GM12878 (cell line): ENCODE measurements at regions not wholly inside any gene's neighbourhood (a gene's known extent, or its start where the extent isn't known, plus 50 kb on each side); places are given as distances from the start of the nearest gene placed in this dataset.

Experiments used
- ATAC-seq: fragments of 200-7000 bp; cut with Tn5 transposase; 3 replicates; pipeline ENCODE4 v1.9.1; 2020; ENCODE audit warnings: mild to moderate bottlenecking, moderate library complexity
- BruUV-seq: library from RNA; stranded (reverse); fragments of 400-500 nt; replicated peaks from 2 replicates; lab custom pipeline; 2021; lab: Mats Ljungman, UMichigan
- CTCF ChIA-PET: fragments of 300-600 bp; sonication (Branson Sonifier 250); formaldehyde crosslinking; extraction: SDS; loops from one replicate; lab custom pipeline; 2021; ENCODE audit warnings: inconsistent platforms; lab: Yijun Ruan, JAX
- POLR2A ChIA-PET: fragments of 350-600 bp; formaldehyde crosslinking; extraction: SDS; loops from one replicate; lab custom pipeline; 2021; ENCODE audit warnings: inconsistent platforms; lab: Charles Lee
- RAD21 ChIA-PET: fragments of 300-600 bp; sonication (Branson Sonifier 250); formaldehyde crosslinking; loops from one replicate; lab custom pipeline; 2023; ENCODE audit warnings: antibody characterized with exemption; ENCODE audit not compliant: unreplicated experiment; lab: Charles Lee
- SMC1A ChIA-PET: fragments of 300-600 bp; sonication (Branson Sonifier 250); formaldehyde crosslinking; loops from one replicate; lab custom pipeline; 2023; ENCODE audit not compliant: unreplicated experiment, uncharacterized antibody; lab: Charles Lee
- DNase-seq: peaks from one replicate; pipeline ENCODE4 v3.0.0-alpha.2; 2011; ENCODE audit warnings: low read depth, low spot score
- FAIRE-seq: peaks from 3 replicates; lab custom pipeline; 2011; peaks lifted over from hg19 to GRCh38; lab: Jason Lieb, UNC
- H2AFZ ChIP-seq: 2 replicates; pipeline ENCODE4 v1.6.0; 2011; ENCODE audit warnings: low read depth, low read length, control low read depth; ENCODE audit not compliant: control insufficient read depth
- H3K27ac ChIP-seq: 2 replicates; pipeline ENCODE4 v1.5.1; 2011; ENCODE audit warnings: control low read depth; ENCODE audit not compliant: control insufficient read depth, insufficient read depth
- H3K27me3 ChIP-seq, 2 experiments: replicated peaks in 1 of 2; 2 replicates each; pipeline versions ENCODE4 v1.6.0 to v1.6.1; 2011; ENCODE audit warnings: low read length in 1 of 2; ENCODE audit not compliant: control insufficient read depth in 2 of 2, insufficient read depth in 2 of 2
- H3K36me3 ChIP-seq, 2 experiments: 2 replicates each; pipeline ENCODE4 v1.5.1; 2011; ENCODE audit warnings: low read length in 1 of 2; ENCODE audit not compliant: control insufficient read depth in 2 of 2, insufficient read depth in 2 of 2
- H3K4me1 ChIP-seq: 2 replicates; pipeline ENCODE4 v1.6.1; 2011; ENCODE audit warnings: mild to moderate bottlenecking, low read length, moderate library complexity, mixed read lengths; ENCODE audit not compliant: control insufficient read depth, insufficient read depth
- H3K4me2 ChIP-seq: 2 replicates; pipeline ENCODE4 v1.6.0; 2011; ENCODE audit warnings: control low read depth; ENCODE audit not compliant: control insufficient read depth, insufficient read depth
- H3K4me3 ChIP-seq: fragments of 200-600 bp; sonication (generic); 2 replicates; pipeline ENCODE4 v1.5.1; 2016
- H3K79me2 ChIP-seq: 2 replicates; pipeline ENCODE4 v1.6.0; 2011; ENCODE audit warnings: low read length; ENCODE audit not compliant: control insufficient read depth, insufficient read depth
- H3K9ac ChIP-seq: 2 replicates; pipeline ENCODE4 v1.8.0; 2011; ENCODE audit warnings: low read length, control low read depth, mixed read lengths; ENCODE audit not compliant: control insufficient read depth, insufficient read depth
- H3K9me3 ChIP-seq: replicated peaks from 3 replicates; pipeline ENCODE4 v1.5.1; 2011; ENCODE audit warnings: mild to moderate bottlenecking, low read length; ENCODE audit not compliant: control insufficient read depth, insufficient read depth
- H4K20me1 ChIP-seq: 2 replicates; pipeline ENCODE4 v1.6.0; 2011; ENCODE audit not compliant: control insufficient read depth, insufficient read depth
- BACH1 ChIP-seq: fragments of 450-650 bp; IDR thresholded peaks from 2 replicates; pipeline ENCODE4 v1.6.1; 2017; ENCODE audit warnings: mild to moderate bottlenecking, borderline replicate concordance
- BMI1 ChIP-seq: fragments of 450-650 bp; IDR thresholded peaks from 2 replicates; pipeline ENCODE4 v1.6.1; 2016; ENCODE audit warnings: mild to moderate bottlenecking, moderate library complexity, borderline replicate concordance
- IKZF2 ChIP-seq, 2 experiments: fragments of 450-650 bp; IDR thresholded peaks; 2 replicates each; pipeline ENCODE4 v1.6.1; 2017; ENCODE audit warnings: mild to moderate bottlenecking in 2 of 2, moderate library complexity in 2 of 2
- IRF4 ChIP-seq: IDR thresholded peaks from 2 replicates; pipeline ENCODE4 v1.6.1; 2011; ENCODE audit warnings: low read depth, low read length
- KLF5 ChIP-seq: fragments of 450-650 bp; IDR thresholded peaks from 2 replicates; pipeline ENCODE4 v1.6.1; 2014; ENCODE audit warnings: mild to moderate bottlenecking; ENCODE audit not compliant: partially characterized antibody
- NFYB ChIP-seq: IDR thresholded peaks from 2 replicates; pipeline ENCODE4 v1.6.1; 2011; ENCODE audit warnings: low read depth, mild to moderate bottlenecking, low read length, improper control_type of control experiment, moderate library complexity; ENCODE audit not compliant: insufficient read depth
- NR2C2 ChIP-seq: IDR thresholded peaks from 2 replicates; pipeline ENCODE4 v1.6.1; 2011; ENCODE audit warnings: borderline replicate concordance, low read depth; ENCODE audit not compliant: control insufficient read depth, insufficient read length
- PAX5 ChIP-seq: IDR thresholded peaks from 2 replicates; pipeline ENCODE4 v1.6.1; 2011; ENCODE audit warnings: low read depth, low read length, borderline replicate concordance
- RFX5 ChIP-seq: IDR thresholded peaks from 2 replicates; pipeline ENCODE4 v1.6.1; 2011; ENCODE audit warnings: low read depth, low read length, improper control_type of control experiment
- SMAD1 ChIP-seq: fragments of 450-650 bp; IDR thresholded peaks from 2 replicates; pipeline ENCODE4 v1.6.1; 2018; ENCODE audit warnings: mild to moderate bottlenecking, low read depth; ENCODE audit not compliant: partially characterized antibody
- SP1 ChIP-seq: IDR thresholded peaks from one replicate; pipeline ENCODE4 v1.6.1; 2011; ENCODE audit warnings: low read depth, low read length
- SPI1 ChIP-seq: IDR thresholded peaks from 2 replicates; pipeline ENCODE4 v1.6.1; 2011; ENCODE audit warnings: low read depth, mild to moderate bottlenecking, low read length, moderate library complexity, borderline replicate concordance; ENCODE audit not compliant: insufficient read depth
- WGBS: methylation state at CpG from one replicate; pipeline ENCODE4 v1.1.6; 2016; ENCODE audit warnings: low lambda C conversion rate; ENCODE audit not compliant: insufficient replicate concordance, insufficient coverage; ENCODE audit errors: missing lambda C conversion rate; 5-methylcytosine and 5-hydroxymethylcytosine counted together
- in situ Hi-C: fragments of 300-500 bp; cut with MboI; formaldehyde crosslinking; loops from 9 replicates; pipeline ENCODE4 v1.14.3; 2018; ENCODE audit warnings: mixed read lengths
- intact Hi-C: fragments of 100-400 bp; cut with micrococcal nuclease; formaldehyde crosslinking; loops from one replicate; pipeline ENCODE4 v1.14.2; 2022; ENCODE audit not compliant: unreplicated experiment

DNA sequence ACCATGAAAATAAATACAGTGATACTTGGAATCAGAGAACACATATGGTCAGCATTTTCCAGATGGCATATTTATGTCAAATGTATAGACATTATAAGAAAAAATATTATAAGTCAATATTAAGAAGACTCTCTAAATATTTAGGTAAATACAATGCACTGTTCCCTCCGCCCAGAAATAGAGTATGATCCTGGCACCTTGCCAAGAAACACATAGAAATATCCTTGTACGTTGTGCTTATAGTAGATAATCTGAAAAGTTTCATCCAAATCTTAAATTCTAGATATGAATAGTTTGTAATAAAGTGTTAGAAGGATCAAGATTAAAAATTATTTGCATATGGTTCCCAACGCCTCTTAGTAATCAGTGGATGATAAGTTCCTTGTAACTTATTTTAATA is 645.8 kb upstream of the GJE1 start:
- Histone ChIP-seq H4K20me1 (no peaks in the 10 kb centered on the region), H3K36me3 (no peaks in the 10 kb centered on the region), H3K4me3 (no peak overlapping the region), H3K79me2 (no peaks in the 10 kb centered on the region), H3K27me3 (no peaks in the 10 kb centered on the region), H3K9me3 (peaks cover 1% of the 10 kb centered on the region; the same call in 2 of the 3 replicates), H2AFZ (no peak overlapping the region), H3K27ac (no peak overlapping the region), H3K4me2 (no peak overlapping the region), H3K4me1 (peaks cover 5% of the 10 kb centered on the region), H3K9ac (no peak overlapping the region)
- in situ Hi-C loops (no loop called here), intact Hi-C loops (no loop called here)
- POLR2A ChIA-PET: no interaction called here
- FAIRE-seq (no peak), ATAC-seq (no peak), DNase-seq (no peak)
- RAD21 ChIA-PET: no interaction called here
- 64% methylated on average over 3 of the region's 3 CpGs for WGBS
- CTCF ChIA-PET: no interaction called here
- TF ChIP-seq SMAD1 (peak; percentile 39), BMI1 (no peak)
- SMC1A ChIA-PET: no interaction called here
- BruUV-seq: no TSS peak

DNA sequence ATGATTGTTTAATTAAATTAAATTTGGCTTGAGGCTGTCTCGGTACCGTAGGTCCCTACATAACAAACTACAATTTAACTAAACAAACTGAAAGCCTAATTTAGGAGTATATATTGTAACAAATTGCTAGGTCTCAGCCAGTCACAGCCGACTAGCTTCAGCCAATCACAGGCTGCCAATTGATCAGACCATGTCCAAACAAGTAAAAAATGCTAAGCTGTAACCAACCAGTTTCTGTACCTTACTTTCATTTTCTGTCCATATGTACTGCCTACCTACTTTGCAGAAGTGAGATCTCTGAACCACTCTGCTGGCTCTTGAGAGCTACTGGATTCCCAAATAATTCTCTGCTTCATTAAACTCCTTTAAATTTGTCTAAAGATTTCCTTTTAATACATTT is 648.0 kb upstream of the GJE1 start:
- WGBS: 3% methylated on average over 3 of the region's 3 CpGs
- Histone ChIP-seq H3K9ac (no peak overlapping the region), H4K20me1 (no peaks in the 10 kb centered on the region), H3K9me3 (peaks cover 1% of the 10 kb centered on the region; the same call in 2 of the 3 replicates), H3K4me1 (peaks cover 5% of the 10 kb centered on the region), H3K27me3 (no peaks in the 10 kb centered on the region), H2AFZ (peak overlapping the region; percentile 25; the same call in 1 of the 2 replicates), H3K4me2 (peak overlapping the region; percentile 31), H3K27ac (peak overlapping the region; percentile 74), H3K79me2 (no peaks in the 10 kb centered on the region), H3K36me3 (no peaks in the 10 kb centered on the region), H3K4me3 (0 out of 2 replicates have a peak overlapping the region, but pooled peaks have one; percentile 20)
- no TSS peak for BruUV-seq
- peak; percentile 85 for ATAC-seq
- FAIRE-seq: peak; percentile 94
- intact Hi-C loops: loop anchor here (5.0 kb wide), 1 partner anchor 102 kb away; no protein-coding TSS in a partner anchor
- CTCF ChIA-PET: interaction anchor here (0.6 to 2.3 kb wide), 2 partner anchors 23 to 93 kb away, joined by 3 to 7 read pairs; no protein-coding TSS in a partner anchor
- DNase-seq: peak; percentile 66
- in situ Hi-C loops: no loop called here
- POLR2A ChIA-PET: interaction anchor here (1.1 to 2.5 kb wide), 2 partner anchors 18 to 21 kb away, joined by 4 to 10 read pairs; no protein-coding TSS in a partner anchor
- SMC1A ChIA-PET: interaction anchor here (0.9 to 6.7 kb wide), 8 partner anchors 13 to 111 kb away, joined by 3 to 86 read pairs (median 4); no protein-coding TSS in a partner anchor
- 0 out of 2 replicates have a peak, but pooled peaks have one; percentile 26 for TF ChIP-seq PAX5
- TF ChIP-seq SPI1: peak; percentile 86
- peak in 1 of 2 experiments; percentile 20; a peak in 1 of 4 replicates for TF ChIP-seq IKZF2 (IDR thresholded peaks at IDR 0.05)
- peak; percentile 15 for TF ChIP-seq SP1
- TF ChIP-seq NR2C2: no peak
- TF ChIP-seq KLF5: no peak
- TF ChIP-seq RFX5: 0 out of 2 replicates have a peak, but pooled peaks have one; percentile 38
- 0 out of 2 replicates have a peak, but pooled peaks have one; percentile 23 for TF ChIP-seq IRF4
- TF ChIP-seq NFYB: peak; percentile 61
- TF ChIP-seq BACH1: no peak
- RAD21 ChIA-PET: interaction anchor here (1.6 to 2.6 kb wide), 5 partner anchors 17 to 79 kb away, joined by 4 to 32 read pairs (median 8); no protein-coding TSS in a partner anchor
